GM19463 (cell line): ENCODE measurements at regions not wholly inside any gene's neighbourhood (a gene's known extent, or its start where the extent isn't known, plus 50 kb on each side); places are given as distances from the start of the nearest gene placed in this dataset.

Source experiments
- ATAC-seq: cut with Tn5 transposase; IDR thresholded peaks from one replicate; pipeline ENCODE4 v1.9.1; 2021; ENCODE audit warnings: mild to moderate bottlenecking, moderate library complexity; ENCODE audit not compliant: unreplicated experiment

DNA sequence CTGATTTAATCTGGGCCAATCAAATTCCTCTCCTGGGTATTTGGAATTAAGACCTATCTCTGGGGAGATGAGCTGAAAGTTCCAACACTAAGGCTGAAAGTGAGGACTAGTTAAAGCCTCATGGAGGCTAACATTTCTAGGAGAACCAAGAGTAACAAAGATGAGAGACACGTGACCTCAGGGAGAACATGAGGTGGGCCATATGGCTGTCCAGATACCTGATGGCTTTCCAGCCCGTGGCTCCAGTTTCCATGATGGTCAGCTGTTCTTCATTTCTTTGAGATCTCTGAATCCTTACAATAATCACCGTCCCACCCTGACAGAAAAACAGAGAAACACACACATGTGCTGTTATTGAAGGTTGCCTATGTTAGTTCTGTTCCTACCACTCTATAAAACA is 66.1 kb downstream of the LEPR start:
- no peak for ATAC-seq

DNA sequence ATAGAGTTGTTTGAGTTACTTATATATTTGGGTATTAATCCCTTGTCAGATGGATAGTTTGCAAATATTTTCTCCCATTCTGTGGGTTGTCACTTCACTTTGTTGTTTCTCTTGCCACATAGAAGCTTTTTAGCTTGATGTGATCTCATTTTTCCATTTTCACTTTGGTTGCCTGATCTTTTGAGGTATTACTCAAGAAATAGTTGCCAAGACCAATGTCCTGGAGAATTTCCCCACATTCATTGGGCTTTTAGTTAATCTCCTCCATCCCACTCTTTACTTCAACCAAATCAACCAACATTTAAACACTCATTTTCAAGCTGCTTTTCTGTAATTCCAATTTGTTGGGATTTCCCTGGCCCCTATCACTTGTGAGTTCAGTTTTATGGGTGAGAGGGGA is 69.0 kb downstream of the LEPR start:
- ATAC-seq = no peak

DNA sequence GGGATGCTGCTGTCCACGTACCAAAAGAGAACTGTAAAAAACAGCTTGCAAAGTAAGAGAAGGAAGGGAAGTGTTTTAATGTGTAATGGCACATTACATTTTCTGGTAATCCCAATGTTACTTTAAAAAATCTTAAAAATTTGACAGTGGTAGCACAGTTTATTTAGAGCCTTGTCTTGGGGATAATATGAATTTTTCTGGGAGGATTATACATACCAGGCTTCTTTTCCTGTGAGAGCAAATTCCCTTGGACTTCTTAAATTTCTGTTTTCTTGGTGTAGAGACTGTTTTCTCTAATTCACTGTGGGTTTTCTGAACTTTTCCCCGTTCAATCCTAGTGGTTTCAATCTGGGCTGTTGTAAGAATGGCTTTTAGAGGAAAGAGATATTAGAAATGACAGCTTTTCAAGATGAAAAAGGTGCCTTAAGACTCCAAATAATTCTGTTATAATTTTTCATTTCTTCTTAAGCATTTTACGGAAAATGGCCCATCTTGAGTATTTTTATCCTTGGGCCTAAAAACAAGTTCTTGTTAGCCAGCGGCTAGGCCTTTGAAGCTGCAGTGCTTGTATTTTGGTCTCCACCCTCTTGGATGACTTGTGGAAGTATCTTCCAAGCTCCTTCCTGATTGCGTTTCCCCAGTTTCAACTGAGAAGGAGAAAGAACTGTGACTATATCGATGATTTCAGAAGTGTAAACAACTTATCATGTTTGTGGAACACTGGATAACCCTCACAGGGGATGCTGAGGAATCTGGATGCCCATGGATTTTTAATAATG is 70.0 kb downstream of the LEPR start:
- ATAC-seq = no peak

DNA sequence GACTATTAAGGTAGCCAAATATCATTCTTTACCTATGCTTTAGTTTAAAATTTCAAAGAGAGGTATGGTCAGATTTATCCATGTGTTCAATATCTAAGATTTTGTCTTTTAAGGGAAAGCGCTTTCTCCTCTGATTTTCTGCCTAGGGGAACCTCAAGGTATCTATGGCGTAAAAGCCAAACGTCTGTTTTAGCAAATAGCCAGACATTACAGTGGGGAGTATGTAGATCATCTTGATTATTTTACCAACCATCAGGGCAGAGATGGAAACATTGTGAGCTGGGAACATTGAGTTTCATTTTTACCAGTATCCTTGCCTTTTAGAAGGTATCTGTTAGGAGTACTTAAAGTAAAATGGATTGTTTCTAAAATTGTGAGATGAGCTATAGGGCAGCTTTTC is 71.0 kb downstream of the LEPR start:
- ATAC-seq = no peak

DNA sequence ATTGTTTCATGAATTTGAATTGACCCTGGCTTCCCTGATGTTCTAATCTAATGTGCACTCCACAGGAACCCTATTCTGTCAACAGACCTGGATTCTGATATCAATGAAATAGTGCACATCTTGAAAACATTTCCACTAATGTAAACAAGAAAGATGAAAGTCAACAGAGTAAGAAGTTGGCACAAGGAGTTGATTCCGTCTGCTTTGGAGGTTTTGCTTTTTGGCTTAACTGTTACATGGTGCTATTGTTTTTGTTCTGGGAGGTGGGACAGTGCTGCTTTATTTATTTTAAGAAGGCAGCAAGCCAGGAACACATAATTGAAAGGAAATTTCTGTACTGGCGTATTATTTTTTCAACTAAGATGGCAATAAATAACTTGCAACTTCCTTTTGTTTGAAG is 73.3 kb downstream of the LEPR start:
- ATAC-seq = no peak

DNA sequence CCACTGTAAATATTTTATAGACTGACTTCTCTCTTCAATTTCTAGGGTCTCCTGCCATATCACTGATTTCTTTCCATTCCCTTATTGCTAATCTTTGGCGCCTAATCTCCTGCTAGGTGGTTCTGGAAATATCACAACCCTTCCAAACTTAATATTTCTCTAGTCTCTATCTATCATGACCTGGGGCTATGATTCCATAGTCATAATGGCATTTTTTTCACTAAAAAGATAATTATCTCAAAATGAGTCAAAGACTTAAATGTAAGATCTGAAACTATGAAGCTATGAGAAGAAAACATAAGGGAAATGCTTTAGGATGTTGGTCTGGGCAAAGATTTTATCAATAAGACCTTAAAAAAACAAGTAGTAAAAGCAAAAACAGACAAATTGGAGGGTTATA is 74.2 kb downstream of the LEPR start:
- ATAC-seq = no peak

DNA sequence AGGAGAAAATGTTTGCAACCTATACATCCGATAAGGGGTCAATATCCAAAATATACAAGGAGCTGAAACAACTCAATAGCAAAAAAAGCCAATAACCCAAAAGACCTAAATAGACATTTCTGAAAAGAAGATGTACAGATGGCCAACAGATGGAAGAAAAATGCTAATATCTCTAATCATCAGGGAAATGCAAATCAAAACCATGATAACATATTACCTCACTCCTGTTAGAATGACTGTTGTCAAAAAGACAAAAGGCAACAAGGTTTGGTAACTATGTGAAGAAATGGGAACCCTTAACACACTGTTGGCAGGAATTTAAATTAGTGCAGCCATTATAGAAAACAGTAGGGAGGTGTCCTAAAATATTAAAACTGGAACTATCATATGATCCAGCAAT is 74.7 kb downstream of the LEPR start:
- ATAC-seq = no peak

DNA sequence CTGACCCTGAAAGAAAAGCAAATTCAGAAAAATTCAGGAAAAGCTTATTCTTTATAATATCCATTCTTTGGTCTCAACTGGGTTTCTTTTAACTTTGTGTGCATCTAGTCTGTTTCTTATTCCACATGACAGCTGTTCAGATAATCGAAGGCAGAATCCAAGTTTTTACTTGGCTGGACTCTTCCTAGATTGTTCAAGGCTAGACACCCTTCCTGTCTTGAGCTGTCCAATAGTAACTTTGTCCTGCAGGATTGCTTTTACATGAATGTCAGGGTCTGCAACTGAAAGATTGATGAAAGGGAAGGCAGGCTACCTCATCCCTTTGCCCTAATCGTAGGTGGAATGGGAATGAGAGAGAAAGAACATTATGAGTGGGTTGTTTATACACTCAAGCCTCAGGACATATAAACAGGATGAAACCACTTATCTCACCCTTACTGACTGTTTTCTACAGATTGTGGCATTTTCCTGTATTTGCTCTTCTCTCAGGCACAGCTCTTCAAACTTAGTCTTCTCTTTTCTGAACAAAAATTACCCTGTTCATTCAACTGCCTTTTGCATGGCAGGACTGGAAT is 76.9 kb downstream of the LEPR start:
- ATAC-seq = no peak

DNA sequence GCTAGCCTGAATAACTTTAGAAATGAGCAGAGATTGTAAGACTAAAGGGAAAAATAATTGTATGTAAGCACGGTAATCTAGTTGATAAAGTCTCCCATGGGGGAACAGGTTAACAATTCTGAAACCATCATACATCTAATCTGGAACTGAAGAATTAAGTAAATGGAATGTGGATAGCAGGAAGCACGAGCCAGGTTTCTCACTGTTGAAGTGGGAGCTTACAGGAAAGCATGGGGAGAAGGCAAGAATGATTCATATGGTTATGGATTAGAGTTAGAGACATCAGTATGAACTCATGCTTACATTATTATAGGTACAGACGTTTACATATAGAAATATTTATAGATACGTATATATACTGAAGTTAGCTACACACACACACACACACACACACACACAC is 83.0 kb downstream of the LEPR start:
- no peak for ATAC-seq

DNA sequence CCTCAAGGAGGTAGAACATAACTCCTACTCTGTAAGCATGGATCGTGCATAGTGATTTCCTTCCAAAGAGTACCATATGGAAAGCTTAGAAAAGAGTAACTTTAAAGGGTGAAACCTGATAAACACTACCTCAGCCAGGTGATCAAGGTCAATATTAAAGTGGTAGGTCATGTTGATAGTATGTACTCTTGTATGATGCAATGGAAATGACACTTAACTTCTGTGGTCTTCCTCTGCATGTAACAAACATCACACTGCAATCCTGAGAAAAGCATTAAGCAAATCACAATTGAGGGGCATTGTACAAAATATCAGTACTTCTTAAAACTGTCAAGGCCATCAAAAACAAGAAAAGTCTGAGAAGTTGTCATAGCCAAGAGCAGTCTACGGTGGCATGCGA is 83.8 kb downstream of the LEPR start:
- no peak for ATAC-seq

DNA sequence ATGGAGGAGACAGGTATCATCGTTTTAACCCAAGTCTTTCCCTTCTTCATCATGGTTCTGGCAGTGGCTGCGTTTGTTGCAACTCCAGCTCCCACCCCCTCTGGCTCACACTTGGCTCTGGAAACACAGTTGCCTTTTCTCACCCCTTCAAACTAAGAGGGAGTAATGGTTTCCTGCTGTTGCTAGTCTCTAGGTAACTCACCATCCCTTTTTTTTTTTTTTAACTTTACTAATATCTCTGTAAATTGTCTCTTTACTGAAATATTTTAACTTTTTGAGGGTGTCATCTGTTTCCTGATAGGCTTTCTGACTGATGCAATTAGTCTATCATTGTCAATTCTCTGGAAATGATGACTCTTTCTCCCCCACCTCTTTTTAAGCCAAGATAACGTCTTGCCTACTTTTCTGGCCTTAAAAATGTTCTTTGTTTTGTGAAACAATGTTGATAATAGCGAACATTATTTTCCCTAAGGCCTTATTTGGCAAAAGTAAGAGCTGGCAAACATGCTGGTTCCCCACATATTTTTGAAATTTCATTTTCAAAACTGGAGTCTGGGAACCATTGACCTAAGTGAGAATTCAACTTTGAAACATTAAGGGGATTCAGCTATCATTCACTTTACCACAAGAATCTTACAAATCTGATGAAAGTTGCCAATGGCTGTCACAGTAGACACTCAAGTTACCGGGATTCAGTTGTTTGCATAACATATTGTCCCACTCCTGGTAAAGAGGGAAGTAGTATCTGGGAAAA is 85.3 kb downstream of the LEPR start:
- ATAC-seq = no peak

DNA sequence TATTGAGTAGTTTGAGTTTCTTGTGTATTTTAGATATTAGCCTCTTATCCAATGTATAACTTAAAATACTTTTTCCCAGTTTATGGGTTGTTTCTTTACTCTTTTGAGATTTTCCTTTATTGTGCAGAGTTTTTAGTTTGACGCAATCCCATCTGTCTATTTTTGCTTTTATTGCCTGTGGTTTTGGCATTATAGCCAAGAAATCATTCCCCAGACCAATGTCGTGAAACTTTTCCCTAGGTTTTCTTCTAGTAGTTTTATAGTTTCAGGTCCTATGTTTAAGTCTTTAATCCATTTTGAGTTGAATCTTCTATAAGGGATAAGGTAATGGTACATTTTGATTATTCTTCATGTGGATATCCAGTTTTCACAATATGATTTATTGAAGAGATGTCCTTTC is 87.6 kb downstream of the LEPR start:
- no peak for ATAC-seq

DNA sequence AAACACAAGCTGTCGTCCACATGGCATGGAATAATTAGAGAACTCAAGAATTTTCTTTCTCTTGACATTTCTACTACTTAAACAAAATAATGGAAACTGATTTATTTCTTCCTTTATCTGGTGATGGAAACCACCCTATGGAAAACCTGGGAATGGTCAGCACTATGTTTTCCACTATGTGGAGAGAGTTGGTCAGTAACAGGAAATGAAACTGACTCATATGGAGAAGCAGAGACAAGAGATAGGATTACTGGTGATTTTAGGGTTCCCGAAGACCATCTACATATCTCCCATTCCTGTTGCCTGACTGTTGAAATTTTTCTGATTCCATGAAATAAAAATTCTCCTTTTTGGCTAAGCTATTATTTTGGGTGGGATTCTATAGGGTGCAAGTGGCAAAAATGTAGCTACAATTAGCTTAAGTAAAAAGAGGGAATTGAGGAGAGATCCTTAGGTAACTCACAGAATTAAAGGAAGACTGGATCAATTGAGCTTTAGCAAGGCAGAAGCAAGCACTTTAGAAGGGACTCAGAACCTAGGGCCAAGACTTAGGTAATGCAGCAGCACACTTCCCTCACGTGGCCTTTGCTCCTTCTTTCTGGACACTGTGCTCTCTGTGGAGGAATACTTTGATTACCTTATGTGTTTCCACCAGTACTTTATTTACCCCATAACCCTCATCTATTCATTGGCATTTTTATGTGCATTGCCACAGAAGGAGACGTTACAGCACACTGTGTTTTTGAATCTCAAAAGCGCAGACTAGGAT is 89.6 kb downstream of the LEPR start:
- ATAC-seq = no peak

DNA sequence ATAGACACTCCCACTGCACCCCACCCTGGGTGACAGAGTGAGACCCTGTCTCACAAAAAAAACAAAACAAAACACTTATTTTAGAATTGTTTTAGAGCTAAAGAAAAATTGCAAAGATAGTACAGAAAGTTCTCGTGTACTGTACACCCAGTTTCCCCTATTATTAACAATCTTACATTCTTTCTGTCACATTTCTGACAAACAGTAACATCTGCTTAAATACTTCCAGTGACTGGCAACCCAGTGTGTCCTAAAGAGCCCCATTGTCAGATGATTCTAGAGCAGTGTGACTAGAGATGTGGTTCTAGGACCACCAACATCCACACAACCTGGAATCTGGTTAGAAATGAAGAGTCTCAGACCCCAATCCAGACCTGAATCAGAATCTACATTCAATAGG is 90.5 kb downstream of the LEPR start:
- no peak for ATAC-seq

DNA sequence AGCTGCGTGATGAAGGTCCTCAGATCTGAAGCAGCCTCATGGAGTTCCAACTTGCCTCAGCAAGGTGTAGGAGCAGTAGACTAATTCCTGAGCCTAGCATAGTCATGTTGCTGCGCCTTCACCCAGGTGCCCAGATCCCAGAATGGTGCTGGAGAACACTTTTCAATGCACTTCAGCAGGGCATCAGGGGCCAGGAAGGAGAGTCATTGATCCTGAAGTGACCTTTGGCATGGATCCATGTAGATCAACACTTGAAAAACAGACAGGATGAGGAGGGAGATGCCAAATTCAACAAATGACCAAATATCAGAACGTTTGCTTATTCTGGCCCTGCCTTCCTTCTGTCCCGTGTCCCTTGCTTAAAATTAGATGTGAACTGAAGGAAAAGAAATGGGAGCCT is 91.9 kb downstream of the LEPR start:
- no peak for ATAC-seq

DNA sequence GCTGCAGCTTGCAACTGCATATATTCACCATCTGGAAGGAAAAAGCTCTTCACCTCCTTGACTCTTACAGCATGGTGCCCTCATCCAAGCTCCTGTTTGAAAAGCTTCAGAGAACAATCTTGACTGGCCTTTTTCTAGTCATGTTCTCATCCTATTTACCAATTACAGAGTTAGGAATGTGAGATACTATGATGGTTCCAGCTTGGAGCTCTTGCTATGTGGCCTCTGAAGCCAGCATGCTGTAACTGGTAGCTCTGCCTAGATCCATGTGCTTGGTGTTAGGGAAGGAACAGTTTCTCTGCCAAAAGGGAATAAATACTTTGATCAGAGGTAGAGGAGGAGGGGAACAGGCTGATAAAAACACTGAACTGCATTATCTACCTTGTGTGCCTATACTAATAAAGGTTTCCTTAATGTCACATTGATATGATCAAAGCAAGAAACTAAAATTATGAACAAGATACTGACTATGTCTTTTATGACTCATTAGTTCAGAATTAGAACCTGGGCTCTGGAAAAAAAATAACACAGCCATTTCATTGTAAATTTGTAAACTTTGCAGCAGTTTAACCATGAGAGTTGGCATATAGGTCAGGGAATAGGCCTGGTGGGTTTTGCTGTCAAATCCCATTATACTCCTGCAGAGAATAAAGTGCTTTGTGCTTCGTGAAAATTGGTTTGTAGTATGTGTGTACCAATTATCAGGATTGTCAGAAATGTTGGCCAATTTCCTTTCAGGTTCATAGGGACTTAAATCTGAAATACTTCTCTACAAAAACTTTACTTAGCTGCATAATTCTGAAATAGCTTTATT is 92.7 kb downstream of the LEPR start:
- no peak for ATAC-seq

DNA sequence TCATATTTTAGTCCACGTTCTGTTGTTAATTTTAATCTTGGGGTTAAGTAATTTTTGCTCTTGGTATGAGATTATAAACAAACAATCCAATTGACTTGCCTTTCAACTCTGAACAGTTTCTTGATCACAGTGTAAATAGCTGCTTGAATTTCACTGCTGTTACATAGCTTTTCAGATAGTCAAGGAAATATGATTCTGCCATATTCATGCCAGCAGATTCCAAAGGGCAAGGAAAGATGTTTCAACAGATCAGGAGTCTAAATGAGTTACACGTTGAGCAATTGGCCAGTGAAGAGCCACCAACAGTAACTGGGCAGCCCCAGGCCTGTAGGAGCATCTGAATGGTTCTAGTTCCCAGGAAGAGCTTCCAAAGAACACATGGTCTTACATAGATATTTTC is 93.6 kb downstream of the LEPR start:
- no peak for ATAC-seq

DNA sequence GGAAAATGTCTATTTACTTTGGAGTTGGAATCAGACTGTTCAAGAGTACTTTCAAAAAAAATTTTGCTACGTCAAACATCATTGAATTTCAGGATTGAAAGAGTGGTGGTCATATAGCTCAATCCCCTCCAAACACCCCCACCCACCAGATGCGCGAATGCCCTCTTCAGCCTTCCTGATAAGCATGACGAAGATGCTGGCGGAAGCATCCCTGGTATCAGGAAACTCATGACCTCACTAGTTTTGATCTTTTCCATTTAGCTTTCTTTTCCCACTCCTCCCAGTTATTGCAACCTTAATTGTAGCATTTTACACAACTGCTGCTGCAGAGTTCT is 104.4 kb downstream of the LEPR start:
- no peak for ATAC-seq

DNA sequence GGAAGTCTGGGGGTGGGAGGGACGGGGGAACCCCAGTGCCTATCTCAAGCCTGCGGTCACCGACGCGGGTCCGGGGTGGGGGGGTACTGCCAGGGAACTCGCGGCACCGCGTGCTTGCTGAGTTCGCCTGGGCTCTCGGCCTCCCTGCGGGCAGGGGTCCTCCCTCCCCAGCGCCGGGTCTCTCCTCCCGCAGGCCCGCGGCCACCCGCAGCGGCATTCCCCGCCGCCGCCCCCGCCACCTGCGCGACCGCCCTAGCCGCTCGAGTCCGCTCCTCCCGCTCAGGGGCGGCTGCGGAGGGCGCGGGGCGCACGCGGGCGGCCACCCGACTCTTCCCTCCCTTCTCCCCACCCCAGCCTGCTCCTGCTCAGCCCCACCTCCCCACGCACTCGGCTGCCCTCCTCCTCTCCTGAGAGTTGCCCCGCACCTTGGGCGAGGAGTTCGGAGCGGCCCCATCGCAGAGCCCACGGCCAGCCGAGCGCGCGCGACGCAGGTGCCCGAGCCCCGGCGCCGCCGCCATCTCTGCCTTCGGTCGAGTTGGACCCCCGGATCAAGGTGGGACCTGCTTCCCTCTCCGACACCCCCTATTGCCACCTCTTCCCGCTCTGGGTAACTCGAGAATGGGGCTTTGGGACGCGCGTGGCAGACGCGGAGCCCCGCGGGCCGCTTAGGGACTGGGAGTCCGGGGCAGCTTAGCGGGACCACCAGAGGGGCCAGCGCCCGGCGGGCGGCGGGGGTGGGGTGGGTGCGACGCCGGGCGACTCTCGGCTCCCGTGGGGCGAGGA is 105.0 kb downstream of the LEPR start:
- no peak for ATAC-seq

DNA sequence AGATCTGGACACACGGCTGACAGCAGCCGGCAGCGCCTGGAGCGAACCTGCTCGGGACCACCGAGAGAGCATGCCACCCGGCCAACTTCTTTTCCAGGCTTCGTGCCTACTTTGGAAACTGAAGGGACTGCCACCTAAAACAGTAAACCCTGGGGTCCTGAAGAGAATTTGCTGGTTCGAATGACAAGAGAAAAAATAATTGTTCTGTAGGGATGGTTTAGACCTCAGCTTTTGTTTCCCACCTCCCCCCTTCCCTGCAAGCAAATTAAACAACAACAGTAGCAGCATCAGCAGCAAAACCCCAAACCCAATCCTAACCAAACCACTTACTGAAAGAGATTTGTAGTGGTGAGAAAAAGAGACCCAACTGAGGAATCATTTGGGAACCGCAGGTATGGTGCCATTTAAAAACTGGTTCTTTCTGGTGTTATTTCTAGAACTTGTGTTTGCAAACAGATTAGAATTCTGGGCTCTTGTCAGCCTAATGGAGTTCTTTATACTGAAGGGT is 105.6 kb downstream of the LEPR start:
- ATAC-seq = no peak
